ENCODE measurements at regions not wholly inside any gene's neighbourhood (a gene's known extent, or its start where the extent isn't known, plus 50 kb on each side); places are given as distances from the start of the nearest gene placed in this dataset.

DNA sequence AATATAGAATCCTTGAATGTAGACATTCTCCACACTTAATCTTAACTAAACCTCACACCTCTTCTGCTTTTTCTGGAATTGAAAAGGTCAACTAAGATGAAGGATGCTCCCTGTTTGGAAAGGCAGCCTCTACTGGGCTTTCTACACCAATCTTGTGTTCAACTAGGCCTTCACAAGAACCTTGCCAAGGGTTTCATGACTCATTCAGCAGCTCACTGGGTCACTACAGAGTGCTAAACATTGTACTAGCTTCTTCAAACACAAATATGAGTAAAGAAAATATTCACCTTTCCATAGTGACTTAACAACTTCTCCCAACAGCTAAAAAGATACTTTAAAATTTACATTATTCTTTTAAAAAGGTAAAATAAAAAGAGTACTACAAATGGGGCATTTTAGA is 135.3 kb upstream of the PRMT6 start (continued):
- TF ChIP-seq, protein P1, sequence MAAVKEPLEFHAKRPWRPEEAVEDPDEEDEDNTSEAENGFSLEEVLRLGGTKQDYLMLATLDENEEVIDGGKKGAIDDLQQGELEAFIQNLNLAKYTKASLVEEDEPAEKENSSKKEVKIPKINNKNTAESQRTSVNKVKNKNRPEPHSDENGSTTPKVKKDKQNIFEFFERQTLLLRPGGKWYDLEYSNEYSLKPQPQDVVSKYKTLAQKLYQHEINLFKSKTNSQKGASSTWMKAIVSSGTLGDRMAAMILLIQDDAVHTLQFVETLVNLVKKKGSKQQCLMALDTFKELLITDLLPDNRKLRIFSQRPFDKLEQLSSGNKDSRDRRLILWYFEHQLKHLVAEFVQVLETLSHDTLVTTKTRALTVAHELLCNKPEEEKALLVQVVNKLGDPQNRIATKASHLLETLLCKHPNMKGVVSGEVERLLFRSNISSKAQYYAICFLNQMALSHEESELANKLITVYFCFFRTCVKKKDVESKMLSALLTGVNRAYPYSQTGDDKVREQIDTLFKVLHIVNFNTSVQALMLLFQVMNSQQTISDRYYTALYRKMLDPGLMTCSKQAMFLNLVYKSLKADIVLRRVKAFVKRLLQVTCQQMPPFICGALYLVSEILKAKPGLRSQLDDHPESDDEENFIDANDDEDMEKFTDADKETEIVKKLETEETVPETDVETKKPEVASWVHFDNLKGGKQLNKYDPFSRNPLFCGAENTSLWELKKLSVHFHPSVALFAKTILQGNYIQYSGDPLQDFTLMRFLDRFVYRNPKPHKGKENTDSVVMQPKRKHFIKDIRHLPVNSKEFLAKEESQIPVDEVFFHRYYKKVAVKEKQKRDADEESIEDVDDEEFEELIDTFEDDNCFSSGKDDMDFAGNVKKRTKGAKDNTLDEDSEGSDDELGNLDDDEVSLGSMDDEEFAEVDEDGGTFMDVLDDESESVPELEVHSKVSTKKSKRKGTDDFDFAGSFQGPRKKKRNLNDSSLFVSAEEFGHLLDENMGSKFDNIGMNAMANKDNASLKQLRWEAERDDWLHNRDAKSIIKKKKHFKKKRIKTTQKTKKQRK (IDR thresholded peaks at IDR 0.05; ENCODE audit: low read depth, low read length): no peak
- TF ChIP-seq FOXM1 (IDR thresholded peaks at IDR 0.05; ENCODE audit: low read depth, low read length) (no peak), ZSCAN29 (IDR thresholded peaks at IDR 0.05) (no peak), CBFB (IDR thresholded peaks at IDR 0.05; ENCODE audit: low read depth) (no peak), RAD21 (IDR thresholded peaks at IDR 0.05; ENCODE audit: insufficient read depth, low read depth, low read length) (no peak), HDAC6 (IDR thresholded peaks at IDR 0.05; ENCODE audit: unreplicated experiment) (no peak), MYC (IDR thresholded peaks at IDR 0.05; ENCODE audit: insufficient read depth, insufficient read length, insufficient replicate concordance, low read length, severe bottlenecking) (no peak)
- TF ChIP-seq, protein P2, sequence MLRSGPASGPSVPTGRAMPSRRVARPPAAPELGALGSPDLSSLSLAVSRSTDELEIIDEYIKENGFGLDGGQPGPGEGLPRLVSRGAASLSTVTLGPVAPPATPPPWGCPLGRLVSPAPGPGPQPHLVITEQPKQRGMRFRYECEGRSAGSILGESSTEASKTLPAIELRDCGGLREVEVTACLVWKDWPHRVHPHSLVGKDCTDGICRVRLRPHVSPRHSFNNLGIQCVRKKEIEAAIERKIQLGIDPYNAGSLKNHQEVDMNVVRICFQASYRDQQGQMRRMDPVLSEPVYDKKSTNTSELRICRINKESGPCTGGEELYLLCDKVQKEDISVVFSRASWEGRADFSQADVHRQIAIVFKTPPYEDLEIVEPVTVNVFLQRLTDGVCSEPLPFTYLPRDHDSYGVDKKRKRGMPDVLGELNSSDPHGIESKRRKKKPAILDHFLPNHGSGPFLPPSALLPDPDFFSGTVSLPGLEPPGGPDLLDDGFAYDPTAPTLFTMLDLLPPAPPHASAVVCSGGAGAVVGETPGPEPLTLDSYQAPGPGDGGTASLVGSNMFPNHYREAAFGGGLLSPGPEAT (IDR thresholded peaks at IDR 0.05; ENCODE audit: low read depth): no peak

DNA sequence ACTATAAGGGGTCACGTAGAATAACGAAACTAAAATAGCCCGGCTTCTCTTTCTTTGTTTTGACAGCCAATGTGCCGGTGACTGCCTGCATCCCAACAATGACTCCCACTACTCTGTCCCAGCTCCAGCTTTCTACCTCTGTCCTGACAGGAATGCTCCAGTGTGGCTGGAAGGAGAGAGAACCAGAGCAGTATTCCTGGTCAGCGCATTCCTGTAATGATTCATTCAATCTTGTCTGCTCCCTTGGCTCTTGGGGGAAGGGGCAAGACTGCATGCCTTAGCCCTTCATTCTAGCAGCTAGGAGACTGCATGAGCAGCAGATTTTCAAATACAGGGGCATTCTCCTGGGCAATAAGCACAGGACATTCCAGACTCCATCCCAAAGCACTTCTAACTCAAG is 132.1 kb upstream of the PRMT6 start:
- no peak overlapping the region for H3K4me3 ChIP-seq
- no peak for FAIRE-seq
- TF ChIP-seq PAX5 (IDR thresholded peaks at IDR 0.05; ENCODE audit: borderline replicate concordance, low read depth, low read length): no peak
- TF ChIP-seq ETV6 (conservative IDR thresholded peaks at IDR 0.05 in 1 of 2, IDR thresholded peaks at IDR 0.05 in 1 of 2; ENCODE audit: borderline replicate concordance in 1 of 2, low read depth in 1 of 2): no peak
- TF ChIP-seq SIN3A (IDR thresholded peaks at IDR 0.05; ENCODE audit: low read depth, low read length): no peak
- TF ChIP-seq SMARCA5 (IDR thresholded peaks at IDR 0.05): no peak
- no peak for TF ChIP-seq ZSCAN29 (IDR thresholded peaks at IDR 0.05)
- no peak for TF ChIP-seq MXI1 (IDR thresholded peaks at IDR 0.05; ENCODE audit: low read depth, low read length)
- TF ChIP-seq, protein P1 (IDR thresholded peaks at IDR 0.05; ENCODE audit: low read depth, low read length): no peak

More for the DNA sequence above, 132.1 kb upstream of the PRMT6 start:
- POLR2A ChIA-PET: no interaction called here
- no peak overlapping the region for H2AFZ ChIP-seq (ENCODE audit: control insufficient read depth, low read depth, low read length)
- H4K20me1 ChIP-seq (ENCODE audit: control insufficient read depth, insufficient read depth): no peaks in the 10 kb centered on the region
- 76% methylated on average over 5 of the region's 5 CpGs for WGBS (ENCODE audit: insufficient coverage, insufficient replicate concordance, low lambda C conversion rate, missing lambda C conversion rate)
- H3K79me2 ChIP-seq (ENCODE audit: control insufficient read depth, insufficient read depth, low read length): no peaks in the 10 kb centered on the region
- RAD21 ChIA-PET (ENCODE audit: unreplicated experiment): no interaction called here
- no TSS peak for BruUV-seq (replicated peaks)
- no peak overlapping the region for H3K9ac ChIP-seq (ENCODE audit: control insufficient read depth, insufficient read depth, low read length)
- DNase-seq (ENCODE audit: low read depth, low spot score) (no peak), ATAC-seq (no peak)
- H3K4me2 ChIP-seq (ENCODE audit: control insufficient read depth, insufficient read depth): no peak overlapping the region
- no peaks in the 10 kb centered on the region for H3K36me3 ChIP-seq (ENCODE audit: control insufficient read depth in 2 of 2, insufficient read depth in 2 of 2, low read length in 1 of 2)
- in situ Hi-C loops (cut with MboI): no loop called here
- SMC1A ChIA-PET (ENCODE audit: uncharacterized antibody, unreplicated experiment): no interaction called here
- intact Hi-C loops (cut with micrococcal nuclease; ENCODE audit: unreplicated experiment): no loop called here
- CTCF ChIA-PET: no interaction called here
- no peaks in the 10 kb centered on the region for H3K27me3 ChIP-seq (replicated peaks in 1 of 2; ENCODE audit: control insufficient read depth in 2 of 2, insufficient read depth in 2 of 2, low read length in 1 of 2)
- no peaks in the 10 kb centered on the region for H3K9me3 ChIP-seq (replicated peaks; ENCODE audit: control insufficient read depth, insufficient read depth, low read length)
- H3K4me1 ChIP-seq (ENCODE audit: control insufficient read depth, insufficient read depth, low read length): no peaks in the 10 kb centered on the region
- no peak overlapping the region for H3K27ac ChIP-seq (ENCODE audit: control insufficient read depth, insufficient read depth)

All from GM12878 (cell line).